OCI-LY1 (cell line): ENCODE measurements at regions not wholly inside any gene's neighbourhood (a gene's known extent, or its start where the extent isn't known, plus 50 kb on each side); places are given as distances from the start of the nearest gene placed in this dataset.

ENCODE experiments used
- H2AFZ ChIP-seq: fragments of 200-600 bp; sonication (generic), shearing (Covaris generic); 2 replicates; pipeline ENCODE4 v1.6.0; 2014; ENCODE audit warnings: antibody characterized with exemption, mild to moderate bottlenecking, low read length
- H3F3A ChIP-seq: fragments of 200-600 bp; sonication (generic), shearing (Covaris generic); 2 replicates; pipeline ENCODE4 v1.6.0; 2014; ENCODE audit warnings: mild to moderate bottlenecking, antibody characterized with exemption, low read length, moderate library complexity; ENCODE audit not compliant: insufficient read depth
- H3K27ac ChIP-seq: fragments of 200-600 bp; sonication (generic); 2 replicates; pipeline ENCODE4 v1.5.1; 2014; ENCODE audit warnings: low read length, mixed run types, mild to moderate bottlenecking, low read depth; ENCODE audit not compliant: poor library complexity, severe bottlenecking
- H3K27me3 ChIP-seq: fragments of 200-600 bp; sonication (generic); 2 replicates; pipeline ENCODE4 v1.6.0; 2014; ENCODE audit warnings: antibody characterized with exemption, mild to moderate bottlenecking, low read length, moderate library complexity; ENCODE audit not compliant: insufficient read depth
- H3K36me3 ChIP-seq: fragments of 200-600 bp; sonication (generic); 2 replicates; pipeline ENCODE4 v1.6.1; 2014; ENCODE audit warnings: mild to moderate bottlenecking, antibody characterized with exemption, low read length, moderate library complexity, mixed read lengths; ENCODE audit not compliant: insufficient read depth
- H3K4me1 ChIP-seq: fragments of 200-600 bp; sonication (generic); 2 replicates; pipeline ENCODE4 v1.5.1; 2014; ENCODE audit warnings: mild to moderate bottlenecking, low read length, moderate library complexity; ENCODE audit not compliant: insufficient read depth, severe bottlenecking
- H3K4me2 ChIP-seq: fragments of 200-600 bp; sonication (generic), shearing (Covaris generic); 2 replicates; pipeline ENCODE4 v1.6.1; 2014; ENCODE audit warnings: low read length
- H3K4me3 ChIP-seq: fragments of 200-600 bp; sonication (generic); 2 replicates; pipeline ENCODE4 v1.5.1; 2014; ENCODE audit warnings: low read length, low read depth, mild to moderate bottlenecking, mixed read lengths; ENCODE audit not compliant: poor library complexity, severe bottlenecking
- H3K79me2 ChIP-seq: fragments of 200-600 bp; shearing (Covaris generic); 2 replicates; pipeline ENCODE4 v1.6.1; 2016; ENCODE audit warnings: mixed run types, low read length, mixed read lengths; ENCODE audit not compliant: insufficient read depth
- H3K9ac ChIP-seq: fragments of 200-600 bp; sonication (generic), shearing (Covaris generic); 2 replicates; pipeline ENCODE4 v1.6.1; 2014; ENCODE audit warnings: mild to moderate bottlenecking, low read length, mixed read lengths
- H3K9me2 ChIP-seq: fragments of 200-600 bp; sonication (generic), shearing (Covaris generic); 2 replicates; pipeline ENCODE4 v1.6.1; 2014; ENCODE audit warnings: low read depth, mild to moderate bottlenecking, low read length, mixed read lengths
- H3K9me3 ChIP-seq: fragments of 200-600 bp; shearing (Covaris generic); 2 replicates; pipeline ENCODE4 v1.6.1; 2014; ENCODE audit warnings: low read length, mixed read lengths
- H4K20me1 ChIP-seq: fragments of 200-600 bp; sonication (generic), shearing (Covaris generic); 2 replicates; pipeline ENCODE4 v1.6.0; 2016; ENCODE audit warnings: mild to moderate bottlenecking, low read length; ENCODE audit not compliant: insufficient read depth
- EZH2 ChIP-seq: fragments of 200-600 bp; sonication (generic), shearing (Covaris generic); IDR thresholded peaks from 2 replicates; pipeline ENCODE4 v1.8.0; 2017; ENCODE audit warnings: borderline replicate concordance, mixed run types, mild to moderate bottlenecking, antibody characterized with exemption, low read length, moderate library complexity, mixed read lengths
- TF ChIP-seq, protein P1 (sequence below): fragments of 200-600 bp; sonication (generic), shearing (Covaris generic); IDR thresholded peaks from 2 replicates; pipeline ENCODE4 v1.5.1; 2017; ENCODE audit warnings: mild to moderate bottlenecking, antibody characterized with exemption, low read length, moderate library complexity, mixed read lengths

DNA sequence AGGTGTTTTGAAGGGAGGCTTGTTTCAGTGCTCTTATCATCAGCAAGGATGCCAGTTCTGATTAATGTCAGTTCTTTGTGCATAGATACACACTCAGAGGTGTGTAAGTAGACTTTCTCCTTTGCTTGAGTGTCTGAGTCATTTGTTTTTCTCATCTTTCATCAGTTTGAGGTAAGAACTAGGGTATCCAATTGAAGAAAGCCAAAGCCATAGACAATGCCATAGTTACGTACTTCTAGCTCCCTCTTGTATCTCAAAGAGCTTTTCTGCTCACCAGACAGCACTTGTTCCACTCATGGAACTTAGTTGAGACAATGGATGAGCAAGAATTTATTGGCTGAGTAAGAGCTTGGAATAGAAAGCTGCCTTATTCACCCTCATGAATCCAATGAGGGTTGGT lies 520.1 kb downstream of the PIK3C3 start:
- H3K27me3 ChIP-seq, result no peaks in the 10 kb centered on the region
- H3K9me3 ChIP-seq, result no peaks in the 10 kb centered on the region
- no peaks in the 10 kb centered on the region for H3K4me1 ChIP-seq
- H3K4me3 ChIP-seq, result no peak overlapping the region
- no peak overlapping the region for H3K27ac ChIP-seq
- no peak overlapping the region for H3K9ac ChIP-seq
- no peaks in the 10 kb centered on the region for H4K20me1 ChIP-seq
- H3F3A ChIP-seq, result no peaks in the 10 kb centered on the region
- H3K9me2 ChIP-seq, result no peaks in the 10 kb centered on the region
- no peak overlapping the region for H3K4me2 ChIP-seq
- TF ChIP-seq EZH2, result no peak
- TF ChIP-seq, protein P1, sequence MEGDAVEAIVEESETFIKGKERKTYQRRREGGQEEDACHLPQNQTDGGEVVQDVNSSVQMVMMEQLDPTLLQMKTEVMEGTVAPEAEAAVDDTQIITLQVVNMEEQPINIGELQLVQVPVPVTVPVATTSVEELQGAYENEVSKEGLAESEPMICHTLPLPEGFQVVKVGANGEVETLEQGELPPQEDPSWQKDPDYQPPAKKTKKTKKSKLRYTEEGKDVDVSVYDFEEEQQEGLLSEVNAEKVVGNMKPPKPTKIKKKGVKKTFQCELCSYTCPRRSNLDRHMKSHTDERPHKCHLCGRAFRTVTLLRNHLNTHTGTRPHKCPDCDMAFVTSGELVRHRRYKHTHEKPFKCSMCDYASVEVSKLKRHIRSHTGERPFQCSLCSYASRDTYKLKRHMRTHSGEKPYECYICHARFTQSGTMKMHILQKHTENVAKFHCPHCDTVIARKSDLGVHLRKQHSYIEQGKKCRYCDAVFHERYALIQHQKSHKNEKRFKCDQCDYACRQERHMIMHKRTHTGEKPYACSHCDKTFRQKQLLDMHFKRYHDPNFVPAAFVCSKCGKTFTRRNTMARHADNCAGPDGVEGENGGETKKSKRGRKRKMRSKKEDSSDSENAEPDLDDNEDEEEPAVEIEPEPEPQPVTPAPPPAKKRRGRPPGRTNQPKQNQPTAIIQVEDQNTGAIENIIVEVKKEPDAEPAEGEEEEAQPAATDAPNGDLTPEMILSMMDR, result no peak
- H2AFZ ChIP-seq, result no peak overlapping the region
- H3K79me2 ChIP-seq, result no peaks in the 10 kb centered on the region
- H3K36me3 ChIP-seq, result no peaks in the 10 kb centered on the region

DNA sequence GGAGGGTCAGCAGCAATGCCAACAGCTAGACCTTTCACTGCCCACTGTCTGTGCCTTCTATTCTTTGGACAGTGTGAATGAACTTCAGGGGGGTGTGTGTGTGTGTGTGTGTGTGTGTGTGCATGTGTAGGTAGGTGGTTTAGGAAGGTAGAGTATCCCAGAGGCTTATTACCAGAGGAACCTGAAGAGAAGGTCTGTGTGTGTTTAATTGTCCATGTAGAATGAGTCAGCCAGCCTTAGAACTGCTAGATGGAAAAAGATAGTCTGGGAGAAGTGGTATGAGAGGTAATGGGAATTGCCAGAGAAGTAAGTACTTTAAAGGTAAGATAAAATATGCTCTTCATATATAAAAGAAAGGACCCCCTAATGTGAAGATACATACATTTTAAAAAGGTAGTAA lies 522.2 kb downstream of the PIK3C3 start:
- H3K4me3 ChIP-seq, result no peak overlapping the region
- no peaks in the 10 kb centered on the region for H3K4me1 ChIP-seq
- no peaks in the 10 kb centered on the region for H3F3A ChIP-seq
- no peak for TF ChIP-seq EZH2
- TF ChIP-seq, protein P1, result no peak
- H2AFZ ChIP-seq, result no peak overlapping the region
- no peaks in the 10 kb centered on the region for H3K79me2 ChIP-seq
- no peak overlapping the region for H3K4me2 ChIP-seq
- no peaks in the 10 kb centered on the region for H3K27me3 ChIP-seq
- no peaks in the 10 kb centered on the region for H4K20me1 ChIP-seq
- H3K9me2 ChIP-seq, result no peaks in the 10 kb centered on the region
- H3K9ac ChIP-seq, result no peak overlapping the region
- H3K36me3 ChIP-seq, result no peaks in the 10 kb centered on the region
- H3K9me3 ChIP-seq, result no peaks in the 10 kb centered on the region
- H3K27ac ChIP-seq, result no peak overlapping the region

DNA sequence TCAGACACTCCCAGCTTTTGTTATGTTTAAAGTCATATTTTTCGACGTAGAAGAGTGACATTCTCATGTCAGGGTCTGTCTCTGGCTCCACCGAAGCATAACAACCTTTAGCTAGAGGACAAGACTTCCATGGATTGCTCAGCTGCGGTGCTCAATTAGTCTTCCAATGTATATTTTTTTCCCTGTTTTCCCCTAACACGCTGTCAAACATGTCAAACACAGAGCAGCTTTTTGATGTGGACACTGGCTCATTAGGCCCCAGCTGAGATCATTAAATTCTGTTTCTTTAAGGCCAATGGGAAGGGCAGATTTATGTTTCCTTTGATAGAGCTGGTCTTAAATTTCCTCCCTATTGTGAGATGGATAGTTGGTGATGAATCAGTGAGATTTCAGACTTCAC lies 525.4 kb downstream of the PIK3C3 start:
- TF ChIP-seq EZH2, result no peak
- TF ChIP-seq, protein P1, result no peak
- Histone ChIP-seq H3F3A (no peaks in the 10 kb centered on the region), H3K27me3 (no peaks in the 10 kb centered on the region)

More for the DNA sequence above, 525.4 kb downstream of the PIK3C3 start:
- H4K20me1 ChIP-seq, result no peaks in the 10 kb centered on the region
- no peaks in the 10 kb centered on the region for H3K36me3 ChIP-seq
- no peaks in the 10 kb centered on the region for H3K9me2 ChIP-seq
- no peak overlapping the region for H3K4me2 ChIP-seq
- H3K27ac ChIP-seq, result no peak overlapping the region
- no peaks in the 10 kb centered on the region for H3K9me3 ChIP-seq
- no peak overlapping the region for H3K9ac ChIP-seq
- H3K79me2 ChIP-seq, result no peaks in the 10 kb centered on the region
- no peak overlapping the region for H3K4me3 ChIP-seq
- H3K4me1 ChIP-seq, result no peaks in the 10 kb centered on the region
- H2AFZ ChIP-seq, result no peak overlapping the region
